Panc1 (cell line): ENCODE measurements at regions not wholly inside any gene's neighbourhood (a gene's known extent, or its start where the extent isn't known, plus 50 kb on each side); places are given as distances from the start of the nearest gene placed in this dataset.

Experiments used
- CTCF ChIP-seq: fragments of 450-650 bp; IDR thresholded peaks from 2 replicates; pipeline ENCODE4 v1.5.1; 2017; ENCODE audit warnings: mild to moderate bottlenecking
- POLR2AphosphoS5 ChIP-seq: IDR thresholded peaks from 2 replicates; pipeline ENCODE4 v1.6.1; 2012; ENCODE audit warnings: mild to moderate bottlenecking, low read depth, low read length, moderate library complexity
- SIN3A ChIP-seq: IDR thresholded peaks from 2 replicates; pipeline ENCODE4 v1.6.1; 2012; ENCODE audit warnings: low read depth, mild to moderate bottlenecking, low read length, moderate library complexity, borderline replicate concordance; ENCODE audit not compliant: insufficient read depth
- TCF7L2 ChIP-seq: IDR thresholded peaks from 2 replicates; pipeline ENCODE4 v1.6.1; 2011; ENCODE audit warnings: mild to moderate bottlenecking, low read depth, low read length, inconsistent platforms

- TF ChIP-seq CTCF (no peak), POLR2AphosphoS5 (no peak), TCF7L2 (no peak), SIN3A (no peak)
These were observed 981.4 kb upstream of the DDX18 start for GRCh38 chr2:116833052-116833451.
